GOT3 (cell line): ENCODE measurements at regions not wholly inside any gene's neighbourhood (a gene's known extent, or its start where the extent isn't known, plus 50 kb on each side); places are given as distances from the start of the nearest gene placed in this dataset.

Source experiments
- DNase-seq: peaks from one replicate; lab custom pipeline; 2025; ENCODE audit warnings: mixed read lengths; lab: John Stamatoyannopoulos, UW

- no peak for DNase-seq
Observed at GRCh38 chr10:2981361-2981801, 86.0 kb upstream of the PFKP start.

- no peak for DNase-seq
Observed at GRCh38 chr10:2980791-2981360, 86.5 kb upstream of the PFKP start.

GRCh38 chr10:2980116-2980515, 87.2 kb upstream of the PFKP start:
- DNase-seq, result no peak

GRCh38 chr10:2979306-2979705, 88.0 kb upstream of the PFKP start:
- no peak for DNase-seq

GRCh38 chr10:2978574-2979273, 88.6 kb upstream of the PFKP start:
- DNase-seq, result no peak

- DNase-seq, result no peak
Observed at GRCh38 chr10:2978111-2978510, 89.2 kb upstream of the PFKP start.

GRCh38 chr10:2974503-2975207, 92.7 kb upstream of the PFKP start:
- DNase-seq, result no peak

GRCh38 chr10:2974083-2974482, 93.3 kb upstream of the PFKP start:
- no peak for DNase-seq

- no peak for DNase-seq
Observed at GRCh38 chr10:2972810-2973209, 94.5 kb upstream of the PFKP start.

- no peak for DNase-seq
Observed at GRCh38 chr10:2972216-2972615, 95.1 kb upstream of the PFKP start.

- DNase-seq, result no peak
Observed at GRCh38 chr10:2970190-2970823, 97.0 kb upstream of the PFKP start.

- peak; percentile 11 for DNase-seq
Observed at GRCh38 chr10:2968401-2969058, 98.8 kb upstream of the PFKP start.

- no peak for DNase-seq
Observed at GRCh38 chr10:2966134-2966533, 101.2 kb upstream of the PFKP start.

- DNase-seq, result no peak
Observed at GRCh38 chr10:2964632-2965296, 102.6 kb upstream of the PFKP start.

- no peak for DNase-seq
Observed at GRCh38 chr10:2963889-2964631, 103.3 kb upstream of the PFKP start.

- no peak for DNase-seq
Observed at GRCh38 chr10:2962194-2962593, 105.2 kb upstream of the PFKP start.

- DNase-seq, result no peak
Observed at GRCh38 chr10:2958659-2959058, 108.7 kb upstream of the PFKP start.

- DNase-seq, result no peak
Observed at GRCh38 chr10:2957785-2958184, 109.6 kb upstream of the PFKP start.

- no peak for DNase-seq
Observed at GRCh38 chr10:2955064-2955463, 112.3 kb upstream of the PFKP start.

GRCh38 chr10:2953495-2953894, 113.9 kb upstream of the PFKP start:
- no peak for DNase-seq

GRCh38 chr10:2951235-2951835, 116.0 kb upstream of the PFKP start:
- no peak for DNase-seq
